PC-3 (cell line): ENCODE measurements at regions not wholly inside any gene's neighbourhood (a gene's known extent, or its start where the extent isn't known, plus 50 kb on each side); places are given as distances from the start of the nearest gene placed in this dataset.

Source experiments
- EZH2phosphoT487 ChIP-seq: fragments of 300-600 bp; sonication (generic); IDR thresholded peaks from 2 replicates; pipeline ENCODE4 v1.6.1; 2018; ENCODE audit warnings: mild to moderate bottlenecking, antibody characterized with exemption, low read length, borderline replicate concordance
- TF ChIP-seq, protein P1 (sequence below): fragments of 300-600 bp; sonication (generic); conservative IDR thresholded peaks from 2 replicates; pipeline ENCODE4 v1.5.1; 2017; ENCODE audit warnings: antibody characterized with exemption, low read depth, mild to moderate bottlenecking, low read length

DNA sequence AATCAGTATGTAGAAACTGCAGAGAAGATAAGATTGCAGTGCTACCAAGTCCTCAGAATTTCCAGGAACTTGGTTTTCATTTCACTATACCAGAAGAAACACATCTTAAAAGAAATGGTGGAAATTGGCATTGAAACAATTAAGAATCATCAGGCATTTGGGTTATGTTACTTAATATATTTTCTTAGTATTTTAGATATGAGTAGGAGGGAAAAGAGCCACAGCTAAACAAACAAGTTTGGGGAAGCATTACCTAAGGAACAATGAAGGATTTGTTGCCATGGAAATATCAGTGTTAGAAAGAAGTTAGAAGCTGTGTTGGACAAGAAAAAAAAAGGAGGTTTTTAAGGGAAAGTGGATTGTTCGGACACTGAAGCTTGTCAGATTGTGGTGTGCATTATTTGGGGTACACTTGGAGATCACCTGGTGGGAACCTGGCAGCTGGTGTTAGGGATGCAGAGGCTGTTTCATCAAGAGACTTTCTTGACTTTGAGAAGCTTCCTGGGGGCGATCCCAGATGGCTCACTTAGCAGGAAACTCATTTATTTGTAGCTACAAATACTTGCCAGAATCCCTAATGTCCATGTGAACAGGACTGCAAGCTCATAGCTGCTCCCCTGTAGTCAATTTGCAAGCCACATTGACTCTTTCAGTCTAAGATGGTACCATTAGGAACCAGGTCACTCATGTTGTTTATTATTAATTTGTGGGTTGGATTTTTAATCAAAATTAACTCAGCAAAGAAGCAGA, 246.7 kb downstream of the RFC3 start:
- no peak for TF ChIP-seq EZH2phosphoT487
- TF ChIP-seq, protein P1, sequence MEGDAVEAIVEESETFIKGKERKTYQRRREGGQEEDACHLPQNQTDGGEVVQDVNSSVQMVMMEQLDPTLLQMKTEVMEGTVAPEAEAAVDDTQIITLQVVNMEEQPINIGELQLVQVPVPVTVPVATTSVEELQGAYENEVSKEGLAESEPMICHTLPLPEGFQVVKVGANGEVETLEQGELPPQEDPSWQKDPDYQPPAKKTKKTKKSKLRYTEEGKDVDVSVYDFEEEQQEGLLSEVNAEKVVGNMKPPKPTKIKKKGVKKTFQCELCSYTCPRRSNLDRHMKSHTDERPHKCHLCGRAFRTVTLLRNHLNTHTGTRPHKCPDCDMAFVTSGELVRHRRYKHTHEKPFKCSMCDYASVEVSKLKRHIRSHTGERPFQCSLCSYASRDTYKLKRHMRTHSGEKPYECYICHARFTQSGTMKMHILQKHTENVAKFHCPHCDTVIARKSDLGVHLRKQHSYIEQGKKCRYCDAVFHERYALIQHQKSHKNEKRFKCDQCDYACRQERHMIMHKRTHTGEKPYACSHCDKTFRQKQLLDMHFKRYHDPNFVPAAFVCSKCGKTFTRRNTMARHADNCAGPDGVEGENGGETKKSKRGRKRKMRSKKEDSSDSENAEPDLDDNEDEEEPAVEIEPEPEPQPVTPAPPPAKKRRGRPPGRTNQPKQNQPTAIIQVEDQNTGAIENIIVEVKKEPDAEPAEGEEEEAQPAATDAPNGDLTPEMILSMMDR = no peak
